Activated gamma-delta T cell treated with anti-CD3 and anti-CD28 coated beads, Interleukin-2, amount 50 U/mL, for 16 hours (primary cell): ENCODE measurements at regions not wholly inside any gene's neighbourhood (a gene's known extent, or its start where the extent isn't known, plus 50 kb on each side); places are given as distances from the start of the nearest gene placed in this dataset.

Experiments used
- DNase-seq: peaks from one replicate; pipeline ENCODE4 v3.0.0-alpha.2; 2020; ENCODE audit warnings: low read depth

- no peak for DNase-seq
These were observed 152.0 kb upstream of the DYRK2 start for GRCh38 chr12:67496581-67496980.

- DNase-seq, result no peak
These were observed 149.6 kb upstream of the DYRK2 start for GRCh38 chr12:67498991-67499390.

DNA sequence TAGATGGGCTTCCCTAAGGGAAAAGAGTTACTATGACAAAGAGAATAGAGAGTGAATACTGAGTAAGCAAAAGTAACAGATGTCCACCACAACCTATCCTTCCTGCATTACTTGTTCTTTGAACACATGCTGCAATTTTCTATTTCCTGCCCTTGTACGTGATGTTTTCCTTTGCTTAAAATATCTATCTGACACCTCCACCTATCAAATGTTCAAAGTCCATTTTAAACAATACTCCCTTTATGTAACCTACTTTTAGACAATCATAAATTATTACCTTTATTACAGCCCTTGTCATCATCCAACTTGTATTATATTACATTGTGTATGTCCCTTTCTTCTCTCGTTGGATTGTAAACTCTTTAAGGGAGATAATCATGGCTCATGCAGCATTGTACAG, 147.2 kb upstream of the DYRK2 start:
- no peak for DNase-seq

DNA sequence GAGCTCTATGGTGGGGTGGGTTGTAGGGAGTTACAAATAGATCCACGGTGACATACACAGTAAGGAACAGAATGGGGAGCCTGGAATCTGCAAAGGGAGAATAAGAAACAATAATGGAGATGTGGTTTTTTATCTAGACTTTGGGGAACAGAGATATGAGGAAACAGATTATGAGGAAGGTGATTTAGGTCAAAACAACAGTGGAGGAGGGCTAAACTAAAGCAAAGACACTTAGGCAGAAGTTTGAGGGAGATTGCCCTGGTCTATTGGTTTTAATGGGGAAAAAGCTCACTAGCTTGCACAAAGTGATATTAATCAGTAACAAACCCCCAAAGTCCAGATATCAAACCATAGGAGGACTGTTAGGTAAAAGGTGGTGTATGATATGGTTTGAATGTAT, 144.5 kb upstream of the DYRK2 start:
- DNase-seq, result no peak

GRCh38 chr12:67506739-67507138, 141.8 kb upstream of the DYRK2 start:
- no peak for DNase-seq

GRCh38 chr12:67508830-67509229, 139.7 kb upstream of the DYRK2 start:
- DNase-seq, result no peak

GRCh38 chr12:67509666-67510386, 138.7 kb upstream of the DYRK2 start:
- no peak for DNase-seq

- no peak for DNase-seq
These were observed 136.5 kb upstream of the DYRK2 start for GRCh38 chr12:67512061-67512460.

- no peak for DNase-seq
These were observed 134.0 kb upstream of the DYRK2 start for GRCh38 chr12:67514502-67514901.

- DNase-seq, result no peak
These were observed 132.7 kb upstream of the DYRK2 start for GRCh38 chr12:67515679-67516340.

DNA sequence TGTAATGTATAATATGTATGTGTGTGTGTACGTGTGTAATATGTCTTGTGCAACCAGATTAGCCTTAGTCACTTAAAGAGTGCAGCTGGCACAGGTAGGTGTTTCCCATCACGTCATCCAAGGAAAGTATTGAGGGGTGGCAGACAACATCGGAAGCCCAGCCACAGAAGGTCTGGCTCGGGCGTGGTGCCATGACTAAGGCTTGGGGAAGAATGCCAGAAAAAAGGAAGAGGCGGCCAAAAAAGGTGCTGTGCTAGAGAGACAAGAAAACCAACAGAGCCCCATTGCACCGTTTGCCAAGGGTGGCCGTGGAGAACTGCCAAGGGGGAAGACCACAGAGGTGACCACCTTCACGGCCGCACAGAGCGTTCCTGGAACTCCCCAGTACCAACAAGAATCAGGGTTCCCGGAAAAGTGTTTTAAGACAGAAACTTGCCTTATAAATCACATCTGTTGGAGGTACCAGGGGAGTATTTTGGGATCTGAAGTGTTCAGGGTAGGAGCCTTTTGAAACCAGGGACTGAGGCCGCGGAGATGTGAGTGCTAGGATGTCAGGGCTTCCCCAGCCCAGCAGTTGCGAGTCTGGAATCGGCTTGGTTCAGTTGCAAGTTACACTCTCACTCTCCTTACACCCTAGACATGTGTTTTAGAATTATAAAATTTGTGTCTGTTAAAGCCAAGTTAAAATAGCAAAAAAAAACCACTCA, 131.2 kb upstream of the DYRK2 start:
- DNase-seq, result no peak

DNA sequence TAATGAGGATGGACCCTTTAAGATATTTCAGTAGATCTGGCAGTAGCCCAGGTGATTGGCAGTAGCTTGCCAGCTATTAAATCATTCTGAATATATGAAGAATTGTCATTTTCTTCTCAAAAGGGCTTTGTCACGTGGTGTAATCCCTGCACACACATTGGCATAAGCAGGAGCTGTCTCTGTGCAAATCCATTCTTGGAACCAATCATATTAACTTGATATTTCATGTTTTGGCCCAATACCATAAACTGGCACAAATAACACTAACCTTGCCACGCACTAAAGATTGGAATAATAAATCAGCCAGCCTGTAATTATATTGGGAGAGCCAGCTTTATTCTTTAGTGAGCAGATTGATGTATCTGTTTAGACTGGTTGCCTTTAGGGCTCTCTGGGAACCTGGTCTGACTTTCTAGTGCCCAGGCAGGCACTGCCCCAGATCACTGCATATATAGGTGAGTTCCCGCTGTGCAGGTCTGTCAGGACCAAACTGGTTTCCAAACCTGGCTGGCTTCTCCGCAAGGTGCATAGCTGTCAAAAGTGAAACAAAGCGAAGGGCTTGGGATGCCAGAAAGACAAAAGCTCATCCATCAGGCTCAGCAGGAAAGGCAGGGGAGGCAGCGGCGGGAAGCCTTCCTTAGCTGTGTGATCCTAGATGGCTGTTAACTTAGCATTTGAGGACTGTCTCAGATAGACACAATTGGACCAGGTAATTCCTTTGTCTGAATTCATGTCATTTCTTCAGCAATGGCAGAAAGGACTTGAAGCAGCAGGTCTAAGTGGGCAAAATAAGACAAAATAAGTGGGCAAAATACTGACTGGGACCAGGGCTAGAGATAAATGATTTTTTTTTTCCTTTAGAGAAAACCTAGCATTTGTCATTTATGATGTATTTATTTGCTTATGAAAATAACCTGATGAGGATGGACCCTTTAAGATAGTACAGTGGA, 128.8 kb upstream of the DYRK2 start:
- DNase-seq, result no peak

DNA sequence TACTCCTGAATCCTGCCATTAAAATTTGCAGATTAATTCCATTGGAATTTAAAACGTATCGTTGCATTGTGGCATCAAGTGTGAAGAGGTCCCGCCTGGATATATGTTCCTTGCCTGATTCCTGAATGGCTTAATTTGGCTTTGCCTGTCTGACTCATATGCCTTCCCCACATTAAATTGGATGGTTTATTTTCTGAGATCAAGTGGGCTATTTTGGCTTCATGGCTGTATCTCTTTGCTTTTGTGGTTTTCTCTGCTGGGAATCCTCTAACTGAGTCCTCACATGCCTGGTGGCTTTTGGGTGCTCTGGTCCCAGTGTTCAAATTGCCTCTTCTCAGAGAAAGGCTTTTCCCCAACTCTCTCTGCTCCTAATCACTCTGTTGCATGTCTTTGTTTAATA, 127.9 kb upstream of the DYRK2 start:
- DNase-seq, result no peak

GRCh38 chr12:67522222-67522621, 126.3 kb upstream of the DYRK2 start:
- no peak for DNase-seq

GRCh38 chr12:67523538-67523937, 125.0 kb upstream of the DYRK2 start:
- no peak for DNase-seq

DNA sequence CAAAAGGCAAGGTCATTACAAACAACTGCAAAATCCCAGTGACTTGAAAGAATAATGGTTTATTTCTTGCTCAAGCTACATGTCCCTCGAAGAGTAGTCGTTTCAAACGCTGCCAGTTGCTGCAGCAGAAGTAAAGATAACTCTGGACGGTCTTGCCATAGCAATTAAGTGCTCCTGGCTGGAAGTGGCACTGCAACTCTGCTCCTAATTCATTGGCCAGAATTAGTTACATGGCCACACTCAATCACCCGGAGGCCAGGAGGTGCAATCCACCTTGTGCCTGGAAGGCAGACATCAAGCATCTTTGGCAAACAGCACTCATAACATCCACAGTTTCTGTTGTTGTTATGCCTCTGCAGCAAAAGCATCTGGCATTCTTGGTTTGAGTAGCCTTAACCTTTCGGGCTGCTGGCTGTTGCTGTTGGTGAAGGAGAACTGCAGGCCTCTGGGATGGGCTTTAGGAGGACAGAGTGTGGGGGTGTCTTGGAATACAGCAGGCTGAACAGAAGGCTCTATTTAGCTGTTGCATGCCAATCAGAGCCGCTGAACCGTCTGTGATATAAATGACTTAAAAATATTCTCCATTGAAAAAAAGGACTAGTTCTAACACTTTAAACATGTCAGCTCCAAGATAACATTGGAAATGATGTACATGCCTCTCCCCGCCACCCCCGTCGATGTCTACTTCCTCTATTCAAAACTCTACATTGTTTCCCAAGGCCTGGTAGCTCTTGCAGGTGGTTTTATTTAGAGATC, 123.5 kb upstream of the DYRK2 start:
- no peak for DNase-seq

DNA sequence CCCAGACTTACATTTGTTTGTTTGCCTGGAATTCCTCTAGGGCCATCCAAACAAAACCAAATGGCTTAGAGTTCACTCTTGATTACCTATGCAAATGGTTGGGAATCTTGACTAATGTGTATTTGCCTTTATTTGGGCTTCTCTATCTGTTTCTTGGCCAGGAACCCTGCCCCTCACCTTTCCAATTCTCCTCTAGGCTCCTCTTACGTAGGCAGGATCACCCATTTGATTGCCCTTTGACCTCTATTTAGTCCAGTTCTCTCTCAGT, 123.0 kb upstream of the DYRK2 start:
- no peak for DNase-seq

DNA sequence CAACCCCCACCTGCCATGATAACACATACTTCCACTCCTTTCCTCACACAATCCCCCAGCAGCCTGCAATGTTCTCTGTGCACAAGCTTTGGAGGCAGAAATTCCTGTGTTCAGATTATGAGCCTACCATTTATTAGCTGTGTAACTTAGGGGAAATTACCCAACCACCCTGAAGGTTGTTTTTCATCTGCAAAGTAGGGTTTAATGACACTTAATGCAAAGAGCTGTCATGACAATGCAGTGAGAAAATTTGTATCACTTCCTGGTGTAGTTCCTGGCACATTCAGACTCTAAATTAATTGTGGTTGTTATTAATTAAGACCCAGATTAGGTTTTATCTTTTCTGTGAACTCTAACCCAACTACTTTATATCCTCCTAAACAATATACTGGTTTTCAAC, 122.4 kb upstream of the DYRK2 start:
- no peak for DNase-seq

GRCh38 chr12:67531051-67531450, 117.5 kb upstream of the DYRK2 start:
- DNase-seq, result no peak

DNA sequence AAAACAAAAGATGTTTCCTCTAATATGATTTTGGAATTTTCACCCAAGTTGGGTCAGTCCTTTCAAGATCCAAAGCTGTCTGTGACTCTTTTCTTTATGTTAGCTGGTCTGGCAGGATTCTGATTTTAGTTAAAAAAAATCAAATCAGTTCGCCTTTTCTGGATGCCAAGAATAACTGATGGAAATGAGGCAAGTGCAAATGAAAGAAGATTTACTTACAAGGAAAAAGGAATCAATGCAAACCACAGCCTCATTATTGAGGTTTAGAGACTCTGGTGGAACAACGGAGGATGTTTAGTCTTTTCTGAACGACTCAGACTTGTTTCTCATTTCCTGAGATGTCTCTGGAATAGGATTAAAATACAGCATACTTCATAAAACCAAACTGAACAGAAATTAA, 117.0 kb upstream of the DYRK2 start:
- no peak for DNase-seq

GRCh38 chr12:67533159-67533558, 115.4 kb upstream of the DYRK2 start:
- no peak for DNase-seq

- DNase-seq, result no peak
These were observed 114.5 kb upstream of the DYRK2 start for GRCh38 chr12:67534046-67534445.
